ENCODE measurements at regions not wholly inside any gene's neighbourhood (a gene's known extent, or its start where the extent isn't known, plus 50 kb on each side); places are given as distances from the start of the nearest gene placed in this dataset.

DNA sequence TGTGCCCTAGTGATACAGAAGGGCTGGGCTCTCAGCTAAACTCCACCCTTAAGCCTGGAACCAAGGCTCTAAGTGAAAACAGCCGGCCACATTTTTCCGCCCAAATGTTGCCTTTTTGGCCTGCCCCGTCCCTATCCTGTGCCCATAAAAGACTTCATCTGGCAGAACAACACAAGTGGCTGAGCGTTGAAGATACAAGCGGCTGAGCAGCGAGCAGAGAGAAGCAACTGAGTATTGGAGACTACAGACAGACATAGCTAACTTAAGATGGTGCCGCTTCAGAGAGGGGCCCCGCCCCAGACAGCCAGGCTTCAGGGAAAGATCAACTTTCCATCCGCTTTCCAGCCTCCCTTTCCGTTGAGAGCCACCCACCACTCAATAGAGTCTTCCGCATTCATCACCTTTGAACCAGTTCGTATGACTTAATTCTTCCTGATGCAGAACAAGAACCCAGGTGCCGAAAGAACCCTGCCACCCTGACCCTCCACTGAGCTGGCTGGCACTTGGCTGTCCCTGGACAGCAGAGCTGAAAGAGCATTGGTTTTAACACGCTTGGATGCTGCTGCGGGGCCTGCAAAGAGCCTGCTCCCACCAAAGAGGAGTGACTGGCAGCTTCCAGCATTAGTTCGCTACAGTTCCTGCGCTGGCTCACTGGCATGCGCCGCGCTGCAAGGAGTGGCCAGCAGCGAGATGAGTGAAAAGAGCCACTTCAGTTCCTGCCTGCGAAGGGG lies 853.2 kb upstream of the INTU start:
- DNase-seq: no peak
- no peak overlapping the region for H3K4me3 ChIP-seq (ENCODE audit: low read depth, low read length)
- H3K36me3 ChIP-seq (replicated peaks): no peaks in the 10 kb centered on the region
- in situ Hi-C loops (cut with HindIII; ENCODE audit: low pct_ligation_motif_present, low sequenced_read_pairs): no loop called here
- TF ChIP-seq, protein P1, sequence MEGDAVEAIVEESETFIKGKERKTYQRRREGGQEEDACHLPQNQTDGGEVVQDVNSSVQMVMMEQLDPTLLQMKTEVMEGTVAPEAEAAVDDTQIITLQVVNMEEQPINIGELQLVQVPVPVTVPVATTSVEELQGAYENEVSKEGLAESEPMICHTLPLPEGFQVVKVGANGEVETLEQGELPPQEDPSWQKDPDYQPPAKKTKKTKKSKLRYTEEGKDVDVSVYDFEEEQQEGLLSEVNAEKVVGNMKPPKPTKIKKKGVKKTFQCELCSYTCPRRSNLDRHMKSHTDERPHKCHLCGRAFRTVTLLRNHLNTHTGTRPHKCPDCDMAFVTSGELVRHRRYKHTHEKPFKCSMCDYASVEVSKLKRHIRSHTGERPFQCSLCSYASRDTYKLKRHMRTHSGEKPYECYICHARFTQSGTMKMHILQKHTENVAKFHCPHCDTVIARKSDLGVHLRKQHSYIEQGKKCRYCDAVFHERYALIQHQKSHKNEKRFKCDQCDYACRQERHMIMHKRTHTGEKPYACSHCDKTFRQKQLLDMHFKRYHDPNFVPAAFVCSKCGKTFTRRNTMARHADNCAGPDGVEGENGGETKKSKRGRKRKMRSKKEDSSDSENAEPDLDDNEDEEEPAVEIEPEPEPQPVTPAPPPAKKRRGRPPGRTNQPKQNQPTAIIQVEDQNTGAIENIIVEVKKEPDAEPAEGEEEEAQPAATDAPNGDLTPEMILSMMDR (IDR thresholded peaks at IDR 0.05; ENCODE audit: low read depth, low read length, missing control alignments): no peak
- H3K27ac ChIP-seq: no peak overlapping the region
- H3K27me3 ChIP-seq (replicated peaks): no peaks in the 10 kb centered on the region

DNA sequence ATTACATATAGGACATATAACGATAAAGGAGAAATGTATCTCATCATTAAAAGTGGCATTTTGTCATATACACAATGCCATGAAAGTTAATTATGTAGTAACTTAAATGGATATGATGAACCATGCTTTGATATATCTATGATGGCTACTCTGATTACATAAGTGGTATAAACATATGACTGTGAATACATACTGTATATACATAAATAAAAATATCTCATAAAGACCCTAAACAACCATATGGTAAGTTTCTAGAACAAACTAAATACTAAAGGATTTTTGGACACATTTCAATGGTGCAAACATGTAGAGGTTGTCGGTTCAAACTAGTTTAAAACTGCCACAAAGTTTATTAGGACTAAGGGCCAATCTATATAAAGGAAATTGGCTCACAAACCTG lies 849.6 kb upstream of the INTU start:
- in situ Hi-C loops (cut with HindIII; ENCODE audit: low pct_ligation_motif_present, low sequenced_read_pairs): no loop called here
- Histone ChIP-seq H3K27me3 (replicated peaks) (no peaks in the 10 kb centered on the region), H3K27ac (no peak overlapping the region), H3K4me3 (ENCODE audit: low read depth, low read length) (no peak overlapping the region), H3K36me3 (replicated peaks) (no peaks in the 10 kb centered on the region)
- DNase-seq: no peak
- TF ChIP-seq, protein P1 (IDR thresholded peaks at IDR 0.05; ENCODE audit: low read depth, low read length, missing control alignments): no peak

DNA sequence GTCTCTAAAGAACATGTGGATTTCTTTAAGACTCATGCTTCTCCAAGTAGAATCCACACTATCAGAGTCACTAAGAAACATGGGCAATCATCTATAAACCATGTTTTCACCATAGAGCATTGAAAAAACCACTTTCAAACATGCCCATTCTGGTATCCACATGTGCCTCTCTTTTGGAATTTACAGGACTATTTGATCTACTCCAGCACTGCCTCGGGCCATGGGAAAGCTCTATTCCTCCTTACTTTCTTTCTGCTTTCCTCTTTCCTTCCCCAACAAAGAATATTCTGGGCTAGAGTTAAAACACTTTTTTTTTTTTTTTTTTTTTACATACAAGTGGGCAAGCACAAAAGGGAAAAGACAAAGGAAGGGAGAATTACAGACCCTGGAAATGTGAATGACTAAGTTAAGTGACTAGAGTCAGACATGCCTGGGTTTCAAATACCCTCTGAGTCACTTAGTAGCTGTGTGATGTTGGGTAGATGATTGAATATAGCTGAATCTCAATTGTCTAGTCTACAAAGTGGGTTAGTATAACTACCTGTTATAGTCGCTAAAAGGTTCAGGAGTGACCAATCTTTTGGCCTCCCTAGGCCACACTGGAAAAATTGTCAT lies 847.7 kb upstream of the INTU start:
- Histone ChIP-seq H3K36me3 (replicated peaks) (no peaks in the 10 kb centered on the region), H3K27ac (no peak overlapping the region), H3K4me3 (ENCODE audit: low read depth, low read length) (no peak overlapping the region), H3K27me3 (replicated peaks) (no peaks in the 10 kb centered on the region)
- in situ Hi-C loops (cut with HindIII; ENCODE audit: low pct_ligation_motif_present, low sequenced_read_pairs): no loop called here
- no peak for DNase-seq
- TF ChIP-seq, protein P1 (IDR thresholded peaks at IDR 0.05; ENCODE audit: low read depth, low read length, missing control alignments): no peak

DNA sequence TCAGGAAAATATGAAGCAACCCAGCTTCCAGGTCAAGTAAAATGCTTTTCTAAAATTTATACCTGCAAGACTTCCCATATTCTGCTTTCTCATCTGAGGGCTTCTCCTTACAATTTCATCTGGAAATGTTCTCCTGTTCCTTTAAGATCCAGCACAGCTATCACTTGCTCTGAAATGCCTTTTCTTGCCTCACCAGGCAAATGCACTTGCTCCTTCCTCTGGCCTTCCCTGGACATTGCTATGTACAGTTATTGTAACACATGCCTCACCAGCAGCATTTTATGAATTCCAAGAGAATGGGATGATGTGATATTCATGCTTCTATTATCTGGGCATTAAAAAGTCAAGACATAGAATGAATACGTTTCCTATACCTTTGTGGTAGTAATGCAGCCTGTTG lies 842.1 kb upstream of the INTU start:
- Histone ChIP-seq H3K27me3 (replicated peaks) (no peaks in the 10 kb centered on the region), H3K36me3 (replicated peaks) (no peaks in the 10 kb centered on the region), H3K27ac (no peak overlapping the region), H3K4me3 (ENCODE audit: low read depth, low read length) (no peak overlapping the region)
- in situ Hi-C loops (cut with HindIII; ENCODE audit: low pct_ligation_motif_present, low sequenced_read_pairs): no loop called here
- peak; percentile 33 for DNase-seq
- TF ChIP-seq, protein P1 (IDR thresholded peaks at IDR 0.05; ENCODE audit: low read depth, low read length, missing control alignments): no peak

DNA sequence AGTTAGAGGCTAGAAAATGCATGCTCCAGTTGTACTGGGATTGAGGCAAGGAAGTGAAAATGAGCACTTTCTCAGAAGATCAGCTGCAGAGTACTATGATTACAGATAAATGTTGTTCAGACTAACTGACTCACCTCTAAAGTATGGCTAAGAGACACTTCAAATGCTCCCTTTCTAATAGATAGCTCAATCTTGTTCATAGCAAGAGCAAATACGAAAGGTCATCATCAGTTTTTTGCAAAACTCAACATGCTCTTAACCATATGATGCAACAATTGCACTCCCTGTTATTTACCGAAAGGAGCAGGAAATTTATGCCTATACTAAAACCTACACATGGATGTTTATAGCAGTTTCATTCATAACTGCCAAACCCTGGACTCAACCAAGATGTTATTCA lies 838.4 kb upstream of the INTU start:
- Histone ChIP-seq H3K27ac (no peak overlapping the region), H3K36me3 (replicated peaks) (no peaks in the 10 kb centered on the region), H3K27me3 (replicated peaks) (no peaks in the 10 kb centered on the region), H3K4me3 (ENCODE audit: low read depth, low read length) (no peak overlapping the region)
- in situ Hi-C loops (cut with HindIII; ENCODE audit: low pct_ligation_motif_present, low sequenced_read_pairs): no loop called here
- TF ChIP-seq, protein P1 (IDR thresholded peaks at IDR 0.05; ENCODE audit: low read depth, low read length, missing control alignments): no peak
- no peak for DNase-seq
